ENCODE measurements at regions not wholly inside any gene's neighbourhood (a gene's known extent, or its start where the extent isn't known, plus 50 kb on each side); places are given as distances from the start of the nearest gene placed in this dataset.

- Histone ChIP-seq H3K9me1 (ENCODE audit: control insufficient read depth, insufficient read depth, low read length) (no peaks in the 10 kb centered on the region), H4K20me1 (replicated peaks; ENCODE audit: control insufficient read depth, insufficient read depth, low read length) (no peaks in the 10 kb centered on the region), H3K4me2 (ENCODE audit: insufficient read depth, low read length) (no peak overlapping the region), H3K79me2 (ENCODE audit: control insufficient read depth, insufficient read depth, low read length) (no peaks in the 10 kb centered on the region), H3K27ac (ENCODE audit: extremely low read depth, low read depth, low read length) (no peak overlapping the region), H3K9me3 (replicated peaks; ENCODE audit: control insufficient read depth, insufficient read depth, low read depth, low read length) (no peaks in the 10 kb centered on the region), H3K4me1 (replicated peaks in 1 of 2; ENCODE audit: control insufficient read depth in 2 of 2, insufficient read depth in 2 of 2, low read length in 2 of 2) (peaks cover 0 to 35% of the 10 kb centered on the region in 2 experiments; a peak in 4 of 5 replicates), H3K4me3 (no peak overlapping the region), H3K27me3 (ENCODE audit: control insufficient read depth in 2 of 2, insufficient read depth in 2 of 2, low read length in 2 of 2) (no peaks in the 10 kb centered on the region), H3K36me3 (ENCODE audit: control insufficient read depth, insufficient read depth, low read length) (no peaks in the 10 kb centered on the region), H2AFZ (ENCODE audit: low read depth, low read length) (0 out of 2 replicates have a peak overlapping the region, but pooled peaks have one; percentile 9), H3K9ac (ENCODE audit: insufficient read depth in 1 of 2, low read depth in 2 of 2, low read length in 2 of 2) (no peak overlapping the region)
- no peak for ATAC-seq
- DNase-seq (ENCODE audit: extremely low read depth in 1 of 4, low spot score in 3 of 4), result no peak
- no peak for FAIRE-seq
- no peak for TF ChIP-seq HDAC8 (tag; IDR thresholded peaks at IDR 0.05)
- TF ChIP-seq TCF15 (CRISPR knock-in tag; IDR thresholded peaks at IDR 0.05), result no peak
- no peak for TF ChIP-seq ESRRA (IDR thresholded peaks at IDR 0.05; ENCODE audit: borderline replicate concordance, low read depth)
- no peak for TF ChIP-seq ZNF212 (CRISPR knock-in tag; IDR thresholded peaks at IDR 0.05)
- TF ChIP-seq FOXP4 (CRISPR knock-in tag; IDR thresholded peaks at IDR 0.05; ENCODE audit: borderline replicate concordance), result no peak
- POLR2A ChIA-PET, result no interaction called here
- BruUV-seq (replicated peaks), result no TSS peak
- 10% methylated on average over 2 of the region's 2 CpGs for WGBS (ENCODE audit: insufficient coverage, low coverage, missing lambda C conversion rate)
- in situ Hi-C loops (cut with MboI) (no loop called here), intact Hi-C loops (cut with micrococcal nuclease) (no loop called here)
- CTCF ChIA-PET (ENCODE audit: low intra/inter-chr PET ratio), result no interaction called here
These were observed 84.0 kb upstream of the ITPRID2 start for GRCh38 chr2:181807526-181807925.
